GM21717 (cell line): ENCODE measurements at regions not wholly inside any gene's neighbourhood (a gene's known extent, or its start where the extent isn't known, plus 50 kb on each side); places are given as distances from the start of the nearest gene placed in this dataset.

Source experiments
- ATAC-seq: cut with Tn5 transposase; IDR thresholded peaks from one replicate; pipeline ENCODE4 v1.9.1; 2021; ENCODE audit warnings: mild to moderate bottlenecking, moderate library complexity; ENCODE audit not compliant: unreplicated experiment

DNA sequence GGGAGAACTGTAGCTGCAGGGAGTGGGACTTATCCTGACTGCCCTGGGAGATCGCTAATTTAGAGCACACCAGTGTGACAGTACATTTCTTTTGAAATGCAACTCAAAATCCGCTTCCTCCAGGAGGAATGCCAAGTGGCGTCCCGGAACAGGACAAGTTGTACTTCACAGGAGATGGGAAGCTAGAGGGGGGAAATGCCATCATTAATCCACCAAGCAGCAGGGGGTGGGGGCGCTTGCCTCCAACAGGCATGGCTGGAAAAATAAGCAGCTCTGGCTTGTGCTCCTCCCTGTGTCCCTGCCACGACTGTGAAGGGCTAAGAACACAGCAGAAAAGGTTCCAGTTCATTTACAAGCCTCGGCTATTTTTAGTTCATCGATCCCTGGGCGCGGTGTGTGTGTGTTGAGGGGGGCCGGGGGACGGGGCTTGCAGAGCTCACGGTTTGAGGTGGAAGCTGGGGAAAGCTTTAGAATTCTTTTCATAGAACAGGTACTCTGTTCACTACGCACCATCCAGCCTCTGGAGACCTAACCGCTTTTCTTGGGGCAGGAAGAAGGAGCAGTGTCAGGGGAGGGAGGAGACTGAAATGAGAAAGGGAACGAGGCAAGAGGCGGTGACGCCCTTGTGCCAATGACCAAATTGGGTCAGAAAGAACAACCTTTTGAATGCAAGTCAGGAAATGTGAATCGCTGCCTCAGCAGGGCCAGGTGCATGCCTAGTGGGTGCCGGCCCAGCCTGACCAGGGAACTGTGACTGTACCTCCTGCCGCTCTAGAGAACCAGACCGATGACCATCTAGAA, 51.8 kb upstream of the DGKG start:
- ATAC-seq = no peak

DNA sequence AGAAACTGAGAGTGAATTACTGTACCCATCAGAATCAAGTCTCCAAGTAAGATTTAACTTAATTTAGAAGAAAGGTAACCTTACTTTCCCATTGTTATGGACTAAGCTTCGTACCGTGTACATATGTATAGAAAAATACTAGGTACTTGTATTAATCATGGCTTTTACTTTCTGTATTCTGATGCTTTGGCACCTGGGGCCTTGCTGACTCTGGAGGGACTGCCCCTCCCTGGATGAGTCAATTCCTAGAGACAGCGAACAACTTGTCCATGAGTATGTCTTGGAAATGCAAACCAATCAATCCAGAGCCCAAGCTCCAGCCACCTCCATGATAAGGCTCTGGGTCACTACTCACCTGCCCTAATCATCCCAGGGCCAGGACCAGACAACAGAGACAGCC, 50.0 kb upstream of the DGKG start:
- ATAC-seq = no peak
